Activated CD4-positive, alpha-beta T cell treated with anti-CD3 and anti-CD28 coated beads, Interleukin-2, Interleukin-4, amounts not matched to agents 100 ng/mL and 50 ng/mL, durations not matched to agents 16 hours and 8 hours (primary cell): ENCODE measurements at regions not wholly inside any gene's neighbourhood (a gene's known extent, or its start where the extent isn't known, plus 50 kb on each side); places are given as distances from the start of the nearest gene placed in this dataset.

Source experiments
- DNase-seq: peaks from one replicate; pipeline ENCODE4 v3.0.0-alpha.2; 2020; ENCODE audit warnings: low spot score

DNA sequence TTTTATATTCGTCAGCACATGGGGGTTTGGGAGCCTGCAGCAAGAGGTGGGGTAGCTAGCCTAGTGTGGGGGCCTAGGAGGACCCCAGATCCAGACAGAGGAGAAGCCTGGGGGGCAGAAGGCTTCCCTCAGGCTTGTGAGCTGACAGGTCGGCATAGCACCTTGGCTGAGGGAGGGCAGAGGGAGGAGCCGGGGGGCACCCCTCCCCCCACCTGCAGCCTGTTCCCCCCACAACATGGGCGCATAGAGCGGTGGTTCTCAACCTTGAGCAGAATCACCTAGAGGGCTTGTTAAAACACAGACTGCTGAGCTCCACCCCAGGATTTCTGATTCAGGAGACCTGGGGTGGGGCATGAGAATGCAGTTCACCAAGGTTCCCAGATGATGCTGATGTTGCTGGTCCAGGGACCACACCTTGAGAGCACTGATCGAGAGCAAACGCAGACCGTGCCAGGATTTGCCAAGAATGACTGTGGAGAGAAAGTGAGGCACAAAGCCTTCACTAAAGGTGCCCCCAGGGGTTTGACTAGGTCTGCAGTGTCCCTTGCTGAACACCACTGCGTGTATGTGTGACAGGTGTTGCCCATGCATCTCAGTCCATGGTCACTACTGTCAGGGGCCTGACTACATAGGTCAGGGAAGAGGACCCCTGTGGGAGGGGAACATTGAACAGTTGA lies 163.3 kb downstream of the MACROH2A1 start:
- DNase-seq = no peak

DNA sequence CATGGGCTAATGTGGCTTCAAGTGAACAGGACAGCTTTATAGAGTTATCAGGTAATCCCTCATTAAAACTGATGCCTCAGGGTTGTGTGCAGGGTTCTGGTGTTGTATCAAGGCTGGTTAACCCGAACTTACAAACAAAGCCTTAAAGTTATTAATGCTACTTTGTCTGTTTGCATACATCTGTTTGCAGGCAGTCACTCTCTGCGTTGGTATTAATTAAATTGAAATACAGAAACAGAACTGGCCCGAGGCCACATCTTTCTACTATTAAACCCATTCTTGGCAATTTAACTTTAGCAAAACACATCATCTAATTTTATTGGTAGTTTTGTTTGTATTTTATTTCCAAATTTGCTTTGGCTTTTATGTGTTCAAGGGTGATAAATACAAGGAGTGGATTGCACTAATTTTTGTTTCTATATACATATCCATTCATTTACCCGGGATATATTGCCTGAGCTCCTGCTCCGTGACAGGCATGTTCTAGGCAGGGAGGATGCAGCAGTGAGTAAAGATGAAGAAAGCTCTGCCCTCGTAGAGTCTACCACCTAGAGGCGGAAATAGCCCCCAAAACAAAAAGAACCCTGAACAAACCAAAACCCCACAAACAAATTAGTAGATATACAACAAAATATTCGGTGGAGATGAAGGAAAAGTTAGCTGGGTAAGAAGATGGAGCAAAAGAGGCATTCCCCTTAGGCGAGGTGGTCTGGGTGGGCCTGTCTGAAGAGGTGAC lies 164.2 kb downstream of the MACROH2A1 start:
- no peak for DNase-seq

GRCh38 chr5:135234242-135234641 lies 164.8 kb downstream of the MACROH2A1 start:
- DNase-seq = no peak

DNA sequence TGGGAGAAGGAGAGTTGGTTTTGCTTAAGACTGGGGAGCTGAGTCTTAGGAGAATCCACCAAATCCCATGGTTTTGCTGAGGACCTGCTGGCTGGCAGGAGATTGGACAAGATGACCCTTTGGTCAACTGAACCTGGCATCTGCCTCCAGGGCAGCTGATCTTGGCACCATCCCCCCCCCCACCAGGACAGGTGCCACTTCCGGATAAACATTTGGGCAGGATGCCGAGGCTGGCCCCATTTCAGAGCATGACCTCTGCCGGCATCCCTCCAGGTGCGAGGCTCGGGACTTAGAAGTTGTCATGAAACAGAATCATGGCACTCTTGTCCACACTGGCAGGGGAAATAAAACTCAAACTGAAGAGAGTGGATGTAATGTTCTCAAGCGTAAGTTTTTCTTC lies 165.6 kb downstream of the MACROH2A1 start:
- no peak for DNase-seq

GRCh38 chr5:135232958-135233357 lies 166.1 kb downstream of the MACROH2A1 start:
- no peak for DNase-seq

- no peak for DNase-seq
Observed at GRCh38 chr5:135231289-135231688, 167.7 kb downstream of the MACROH2A1 start.

- DNase-seq = peak; percentile 15
Observed at GRCh38 chr5:135230251-135230925, 168.6 kb downstream of the MACROH2A1 start.

DNA sequence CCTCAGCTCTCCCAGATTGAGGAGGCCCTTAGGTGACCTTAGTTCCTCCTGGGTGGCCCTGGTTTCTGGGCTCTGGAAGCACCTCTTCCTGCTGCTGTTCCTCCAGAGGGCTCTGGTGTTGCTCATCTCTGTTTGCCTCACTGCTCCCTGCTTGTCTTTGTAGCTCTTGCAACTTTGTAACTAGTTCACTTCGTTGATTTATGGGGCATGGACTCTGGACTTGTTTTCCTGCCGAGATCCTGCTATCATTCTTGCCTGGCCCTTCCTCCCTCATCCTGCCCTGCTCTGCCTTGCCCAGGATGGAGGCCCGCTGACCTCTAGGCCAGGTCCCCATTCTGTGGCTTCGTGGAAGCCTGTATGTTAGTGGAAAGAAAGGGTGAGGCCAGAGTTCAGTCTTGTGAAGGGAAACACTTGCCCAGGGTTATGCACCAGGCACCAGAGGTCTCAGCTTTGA lies 169.3 kb downstream of the MACROH2A1 start:
- DNase-seq = no peak

GRCh38 chr5:135229122-135229521 lies 169.9 kb downstream of the MACROH2A1 start:
- no peak for DNase-seq

DNA sequence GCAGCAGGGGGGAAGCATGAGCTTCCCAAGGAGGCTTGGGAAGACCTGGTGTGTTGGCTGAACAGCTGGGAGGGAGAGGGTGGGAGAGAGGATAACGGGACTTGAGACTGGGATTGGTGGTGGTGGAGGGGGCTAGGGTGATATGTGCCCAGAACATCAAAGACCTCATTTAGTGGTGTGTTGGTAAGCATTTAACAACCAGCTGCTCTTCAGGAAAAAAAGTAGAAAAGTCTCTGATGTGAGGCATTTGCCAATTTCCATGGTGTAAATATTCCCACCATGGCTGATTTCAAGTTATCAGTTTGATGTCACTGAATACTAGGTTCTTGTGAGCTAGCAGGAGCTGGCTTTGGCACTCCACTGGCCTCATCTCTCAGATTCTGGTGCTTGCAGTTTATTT lies 170.8 kb downstream of the MACROH2A1 start:
- DNase-seq = no peak

- no peak for DNase-seq
Observed at GRCh38 chr5:135227064-135228022, 171.7 kb downstream of the MACROH2A1 start.

GRCh38 chr5:135225856-135226560 lies 173.0 kb downstream of the MACROH2A1 start:
- no peak for DNase-seq

GRCh38 chr5:135223891-135224625 lies 175.0 kb downstream of the MACROH2A1 start:
- DNase-seq = no peak

DNA sequence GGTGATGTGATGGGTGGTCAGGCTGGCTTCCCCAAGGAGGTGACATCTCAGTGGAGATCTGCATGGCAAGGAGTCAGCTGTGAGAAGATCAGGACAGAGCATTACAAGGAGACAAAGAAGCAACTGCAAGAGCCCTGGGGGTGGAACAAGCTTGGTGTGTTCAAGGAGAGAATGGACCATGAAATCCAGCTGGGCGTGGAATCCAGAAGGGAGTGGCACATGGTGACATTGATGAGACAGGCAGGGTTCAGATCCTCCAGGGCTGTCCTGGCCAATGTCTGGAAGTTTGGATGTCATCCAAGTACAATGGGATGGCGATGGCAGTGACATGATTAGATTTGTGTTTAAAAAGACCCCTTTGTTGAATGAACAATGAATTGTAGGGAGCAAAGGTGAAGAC lies 175.6 kb downstream of the MACROH2A1 start:
- no peak for DNase-seq

DNA sequence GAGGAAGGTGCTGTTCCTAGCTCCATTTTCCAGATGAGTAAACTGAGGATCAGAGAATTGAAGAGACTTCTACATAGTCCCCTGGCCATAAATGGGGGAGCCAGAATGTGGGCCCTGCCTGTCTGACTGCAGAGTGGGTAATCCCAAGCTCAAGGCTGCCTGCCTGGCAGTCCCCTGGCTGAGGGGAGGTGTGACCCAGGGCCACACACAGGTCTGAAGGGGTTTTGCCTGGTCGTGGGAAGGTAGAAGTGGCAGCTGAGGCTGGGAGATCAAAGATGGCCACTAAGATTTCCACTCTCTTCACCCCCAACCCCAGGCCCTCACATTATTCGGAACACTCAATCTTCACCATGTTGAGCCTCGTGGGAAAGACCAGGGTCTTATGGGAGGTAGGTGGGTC lies 176.3 kb downstream of the MACROH2A1 start:
- no peak for DNase-seq

DNA sequence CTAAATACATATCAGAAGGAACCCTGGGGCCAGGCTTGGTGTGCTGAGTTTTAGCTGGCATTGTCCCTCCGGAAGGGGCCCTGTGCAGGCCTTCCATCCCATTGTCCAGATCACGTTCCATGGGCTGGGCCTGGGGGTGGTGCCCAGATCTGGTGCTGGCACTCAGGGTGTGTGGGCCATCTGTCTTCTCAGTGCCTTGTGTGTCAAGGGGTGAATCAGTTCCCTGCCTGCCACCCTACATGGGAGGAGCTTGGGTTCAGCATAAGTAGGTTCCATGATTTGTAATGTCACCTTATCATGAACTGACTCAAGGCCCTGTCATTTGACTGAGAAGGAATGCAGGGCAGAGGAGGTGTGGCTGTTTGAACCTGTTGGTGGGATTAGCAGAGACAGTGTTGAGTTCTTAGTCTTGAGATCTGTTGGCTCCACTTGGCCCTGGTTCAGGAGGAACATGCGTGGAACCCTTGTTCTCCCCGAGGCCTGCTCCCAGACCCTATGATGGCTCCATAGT lies 176.8 kb downstream of the MACROH2A1 start:
- no peak for DNase-seq

DNA sequence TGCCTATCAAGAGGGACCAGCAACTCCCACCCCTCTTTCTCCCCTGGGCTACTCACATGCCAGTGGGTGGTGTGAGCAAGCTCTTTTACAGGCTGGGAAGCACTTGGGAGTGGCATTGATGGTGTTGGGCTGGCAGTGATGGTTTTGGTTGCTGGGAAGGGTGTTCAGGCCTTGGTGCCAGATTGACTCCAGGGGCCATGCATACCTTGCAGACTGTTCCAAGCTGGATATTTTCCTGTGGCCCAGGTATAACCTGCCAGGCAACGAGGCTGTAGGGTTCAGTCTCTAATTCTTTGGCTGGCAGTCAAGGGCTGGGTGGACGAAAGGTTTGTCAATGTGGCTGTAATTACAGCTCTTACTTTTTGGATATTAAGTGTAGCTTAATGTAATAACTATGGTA lies 177.3 kb downstream of the MACROH2A1 start:
- DNase-seq = no peak

GRCh38 chr5:135221187-135221473 lies 177.9 kb downstream of the MACROH2A1 start:
- DNase-seq = no peak

- no peak for DNase-seq
Observed at GRCh38 chr5:135220394-135221186, 178.4 kb downstream of the MACROH2A1 start.

- no peak for DNase-seq
Observed at GRCh38 chr5:135219868-135220267, 179.2 kb downstream of the MACROH2A1 start.
